ENCODE measurements at regions not wholly inside any gene's neighbourhood (a gene's known extent, or its start where the extent isn't known, plus 50 kb on each side); places are given as distances from the start of the nearest gene placed in this dataset.

DNA sequence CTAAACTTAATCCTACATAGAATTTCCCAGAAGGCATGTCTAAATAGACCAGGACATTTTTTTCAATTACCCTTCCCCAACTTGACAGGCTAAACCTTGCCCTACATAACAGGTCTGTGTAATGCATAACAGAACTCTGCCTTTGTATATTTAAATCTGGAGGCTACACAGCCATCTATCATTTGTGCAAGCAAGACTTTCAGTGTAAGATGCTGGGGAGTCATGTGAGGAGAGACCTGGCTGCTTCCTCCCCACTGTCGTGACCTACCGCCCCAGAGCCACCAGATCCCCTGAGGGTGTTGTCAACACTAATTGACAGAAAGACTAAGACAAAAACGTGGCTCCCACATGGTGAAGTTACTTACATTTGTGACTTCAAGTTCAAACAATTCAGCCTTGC is 342.2 kb downstream of the PPARGC1A start:
- no peak overlapping the region for H3K27ac ChIP-seq (ENCODE audit: insufficient read depth, low read length)
- no peaks in the 10 kb centered on the region for H3K4me1 ChIP-seq (ENCODE audit: control insufficient read depth, extremely low read depth, insufficient read depth, low read length)
- no peaks in the 10 kb centered on the region for H3K36me3 ChIP-seq (ENCODE audit: control insufficient read depth, insufficient read depth, low read length)
- H3K4me2 ChIP-seq (ENCODE audit: extremely low read depth, insufficient read depth, low read length) = no peak overlapping the region
- H3K4me3 ChIP-seq (replicated peaks in 1 of 4; ENCODE audit: control extremely low read depth in 1 of 4, insufficient read depth in 1 of 4, low read depth in 3 of 4, low read length in 4 of 4) = no peak overlapping the region
- no peaks in the 10 kb centered on the region for H3K27me3 ChIP-seq (ENCODE audit: control insufficient read depth, insufficient read depth, low read length)
- H3K9me3 ChIP-seq (ENCODE audit: control insufficient read depth, insufficient read depth, low read depth, low read length) = no peaks in the 10 kb centered on the region
- H2AFZ ChIP-seq (ENCODE audit: low read length) = no peak overlapping the region
- no peak for TF ChIP-seq EZH2 (IDR thresholded peaks at IDR 0.05; ENCODE audit: low read length, missing control alignments)
- TF ChIP-seq, protein P1, sequence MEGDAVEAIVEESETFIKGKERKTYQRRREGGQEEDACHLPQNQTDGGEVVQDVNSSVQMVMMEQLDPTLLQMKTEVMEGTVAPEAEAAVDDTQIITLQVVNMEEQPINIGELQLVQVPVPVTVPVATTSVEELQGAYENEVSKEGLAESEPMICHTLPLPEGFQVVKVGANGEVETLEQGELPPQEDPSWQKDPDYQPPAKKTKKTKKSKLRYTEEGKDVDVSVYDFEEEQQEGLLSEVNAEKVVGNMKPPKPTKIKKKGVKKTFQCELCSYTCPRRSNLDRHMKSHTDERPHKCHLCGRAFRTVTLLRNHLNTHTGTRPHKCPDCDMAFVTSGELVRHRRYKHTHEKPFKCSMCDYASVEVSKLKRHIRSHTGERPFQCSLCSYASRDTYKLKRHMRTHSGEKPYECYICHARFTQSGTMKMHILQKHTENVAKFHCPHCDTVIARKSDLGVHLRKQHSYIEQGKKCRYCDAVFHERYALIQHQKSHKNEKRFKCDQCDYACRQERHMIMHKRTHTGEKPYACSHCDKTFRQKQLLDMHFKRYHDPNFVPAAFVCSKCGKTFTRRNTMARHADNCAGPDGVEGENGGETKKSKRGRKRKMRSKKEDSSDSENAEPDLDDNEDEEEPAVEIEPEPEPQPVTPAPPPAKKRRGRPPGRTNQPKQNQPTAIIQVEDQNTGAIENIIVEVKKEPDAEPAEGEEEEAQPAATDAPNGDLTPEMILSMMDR (conservative IDR thresholded peaks at IDR 0.05 in 1 of 2, IDR thresholded peaks at IDR 0.05 in 1 of 2; ENCODE audit: low read depth in 1 of 2, low read length in 2 of 2) = no peak
- no peaks in the 10 kb centered on the region for H3K79me2 ChIP-seq (ENCODE audit: control insufficient read depth, insufficient read depth, low read length)
- H4K20me1 ChIP-seq (ENCODE audit: control insufficient read depth, extremely low read depth, insufficient read depth, low read length) = no peaks in the 10 kb centered on the region
- DNase-seq (ENCODE audit: low read depth in 2 of 2) = no peak
- H3K9ac ChIP-seq (ENCODE audit: insufficient read depth, low read length) = no peak overlapping the region

- Histone ChIP-seq H4K20me1 (ENCODE audit: control insufficient read depth, extremely low read depth, insufficient read depth, low read length) (no peaks in the 10 kb centered on the region), H3K9me3 (ENCODE audit: control insufficient read depth, insufficient read depth, low read depth, low read length) (no peaks in the 10 kb centered on the region), H3K4me1 (ENCODE audit: control insufficient read depth, extremely low read depth, insufficient read depth, low read length) (no peaks in the 10 kb centered on the region), H3K4me2 (ENCODE audit: extremely low read depth, insufficient read depth, low read length) (no peak overlapping the region), H3K27me3 (ENCODE audit: control insufficient read depth, insufficient read depth, low read length) (no peaks in the 10 kb centered on the region), H2AFZ (ENCODE audit: low read length) (no peak overlapping the region), H3K27ac (ENCODE audit: insufficient read depth, low read length) (no peak overlapping the region), H3K4me3 (replicated peaks in 1 of 4; ENCODE audit: control extremely low read depth in 1 of 4, insufficient read depth in 1 of 4, low read depth in 3 of 4, low read length in 4 of 4) (no peak overlapping the region), H3K36me3 (ENCODE audit: control insufficient read depth, insufficient read depth, low read length) (no peaks in the 10 kb centered on the region), H3K9ac (ENCODE audit: insufficient read depth, low read length) (no peak overlapping the region), H3K79me2 (ENCODE audit: control insufficient read depth, insufficient read depth, low read length) (no peaks in the 10 kb centered on the region)
- no peak for DNase-seq (ENCODE audit: low read depth in 2 of 2)
- TF ChIP-seq EZH2 (IDR thresholded peaks at IDR 0.05; ENCODE audit: low read length, missing control alignments) = no peak
- TF ChIP-seq, protein P1 (conservative IDR thresholded peaks at IDR 0.05 in 1 of 2, IDR thresholded peaks at IDR 0.05 in 1 of 2; ENCODE audit: low read depth in 1 of 2, low read length in 2 of 2) = no peak
Measured at GRCh38 chr4:23547096-23547495, 342.8 kb downstream of the PPARGC1A start.

DNA sequence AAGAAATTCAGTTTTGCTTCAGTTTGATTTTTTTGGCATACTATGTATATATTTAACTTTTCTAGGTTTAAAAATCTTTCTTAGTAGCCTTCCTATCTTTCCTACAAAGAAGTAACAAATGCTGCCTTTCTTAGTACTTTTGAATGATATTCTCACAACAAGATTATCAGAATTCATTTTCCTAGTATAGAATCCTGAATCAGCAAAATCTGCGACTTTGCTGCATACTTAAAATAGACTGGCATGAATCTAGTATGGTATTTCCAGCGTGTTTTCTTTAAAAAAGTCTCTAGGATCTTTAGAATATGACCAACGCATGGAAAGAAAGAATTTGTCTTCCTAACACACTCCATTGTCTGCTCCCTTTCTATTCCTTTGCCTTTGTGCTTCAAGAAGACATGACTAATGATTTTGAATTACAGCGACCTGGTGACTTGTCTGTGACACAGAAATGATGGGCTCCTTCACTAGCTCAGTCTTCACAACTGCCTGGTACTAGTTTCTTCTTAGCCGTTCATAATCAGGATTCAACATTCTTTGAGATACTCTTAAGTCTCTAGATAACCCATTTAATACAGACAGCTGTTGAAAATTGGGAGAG is 349.8 kb downstream of the PPARGC1A start:
- Histone ChIP-seq H3K36me3 (ENCODE audit: control insufficient read depth, insufficient read depth, low read length) (no peaks in the 10 kb centered on the region), H3K9ac (ENCODE audit: insufficient read depth, low read length) (no peak overlapping the region), H2AFZ (ENCODE audit: low read length) (no peak overlapping the region), H3K4me1 (ENCODE audit: control insufficient read depth, extremely low read depth, insufficient read depth, low read length) (no peaks in the 10 kb centered on the region), H3K79me2 (ENCODE audit: control insufficient read depth, insufficient read depth, low read length) (no peaks in the 10 kb centered on the region), H3K4me2 (ENCODE audit: extremely low read depth, insufficient read depth, low read length) (no peak overlapping the region), H3K27ac (ENCODE audit: insufficient read depth, low read length) (no peak overlapping the region), H3K27me3 (ENCODE audit: control insufficient read depth, insufficient read depth, low read length) (no peaks in the 10 kb centered on the region), H3K4me3 (replicated peaks in 1 of 4; ENCODE audit: control extremely low read depth in 1 of 4, insufficient read depth in 1 of 4, low read depth in 3 of 4, low read length in 4 of 4) (no peak overlapping the region), H3K9me3 (ENCODE audit: control insufficient read depth, insufficient read depth, low read depth, low read length) (no peaks in the 10 kb centered on the region), H4K20me1 (ENCODE audit: control insufficient read depth, extremely low read depth, insufficient read depth, low read length) (no peaks in the 10 kb centered on the region)
- TF ChIP-seq, protein P1 (conservative IDR thresholded peaks at IDR 0.05 in 1 of 2, IDR thresholded peaks at IDR 0.05 in 1 of 2; ENCODE audit: low read depth in 1 of 2, low read length in 2 of 2) = no peak
- TF ChIP-seq EZH2 (IDR thresholded peaks at IDR 0.05; ENCODE audit: low read length, missing control alignments) = no peak
- DNase-seq (ENCODE audit: low read depth in 2 of 2) = no peak

All from fibroblast of lung (primary cell).